ENCODE measurements at regions not wholly inside any gene's neighbourhood (a gene's known extent, or its start where the extent isn't known, plus 50 kb on each side); places are given as distances from the start of the nearest gene placed in this dataset.

DNA sequence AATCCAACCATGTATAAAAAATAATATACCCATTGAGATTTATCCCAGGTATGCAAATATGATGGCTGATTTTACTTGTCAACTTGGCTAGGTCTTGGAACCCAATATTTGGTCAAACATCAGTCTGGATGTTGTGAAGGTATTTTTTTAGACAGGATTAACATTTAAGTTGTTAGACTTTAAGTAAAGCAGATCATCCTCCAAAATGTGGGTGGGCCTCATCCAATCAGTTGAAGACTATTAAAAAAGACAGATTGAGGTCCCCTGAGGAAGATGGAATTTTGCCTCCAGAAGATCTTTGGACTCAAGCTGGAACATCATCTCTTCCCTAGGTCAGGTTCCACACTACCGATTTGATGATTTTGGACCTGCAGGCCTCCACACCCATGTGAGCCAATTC lies 271.2 kb downstream of the TMEM121 start (continued):
- TF ChIP-seq, protein P1, sequence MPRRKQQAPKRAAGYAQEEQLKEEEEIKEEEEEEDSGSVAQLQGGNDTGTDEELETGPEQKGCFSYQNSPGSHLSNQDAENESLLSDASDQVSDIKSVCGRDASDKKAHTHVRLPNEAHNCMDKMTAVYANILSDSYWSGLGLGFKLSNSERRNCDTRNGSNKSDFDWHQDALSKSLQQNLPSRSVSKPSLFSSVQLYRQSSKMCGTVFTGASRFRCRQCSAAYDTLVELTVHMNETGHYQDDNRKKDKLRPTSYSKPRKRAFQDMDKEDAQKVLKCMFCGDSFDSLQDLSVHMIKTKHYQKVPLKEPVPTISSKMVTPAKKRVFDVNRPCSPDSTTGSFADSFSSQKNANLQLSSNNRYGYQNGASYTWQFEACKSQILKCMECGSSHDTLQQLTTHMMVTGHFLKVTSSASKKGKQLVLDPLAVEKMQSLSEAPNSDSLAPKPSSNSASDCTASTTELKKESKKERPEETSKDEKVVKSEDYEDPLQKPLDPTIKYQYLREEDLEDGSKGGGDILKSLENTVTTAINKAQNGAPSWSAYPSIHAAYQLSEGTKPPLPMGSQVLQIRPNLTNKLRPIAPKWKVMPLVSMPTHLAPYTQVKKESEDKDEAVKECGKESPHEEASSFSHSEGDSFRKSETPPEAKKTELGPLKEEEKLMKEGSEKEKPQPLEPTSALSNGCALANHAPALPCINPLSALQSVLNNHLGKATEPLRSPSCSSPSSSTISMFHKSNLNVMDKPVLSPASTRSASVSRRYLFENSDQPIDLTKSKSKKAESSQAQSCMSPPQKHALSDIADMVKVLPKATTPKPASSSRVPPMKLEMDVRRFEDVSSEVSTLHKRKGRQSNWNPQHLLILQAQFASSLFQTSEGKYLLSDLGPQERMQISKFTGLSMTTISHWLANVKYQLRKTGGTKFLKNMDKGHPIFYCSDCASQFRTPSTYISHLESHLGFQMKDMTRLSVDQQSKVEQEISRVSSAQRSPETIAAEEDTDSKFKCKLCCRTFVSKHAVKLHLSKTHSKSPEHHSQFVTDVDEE (CRISPR knock-in tag; IDR thresholded peaks at IDR 0.05): no peak
- TF ChIP-seq, protein P2, sequence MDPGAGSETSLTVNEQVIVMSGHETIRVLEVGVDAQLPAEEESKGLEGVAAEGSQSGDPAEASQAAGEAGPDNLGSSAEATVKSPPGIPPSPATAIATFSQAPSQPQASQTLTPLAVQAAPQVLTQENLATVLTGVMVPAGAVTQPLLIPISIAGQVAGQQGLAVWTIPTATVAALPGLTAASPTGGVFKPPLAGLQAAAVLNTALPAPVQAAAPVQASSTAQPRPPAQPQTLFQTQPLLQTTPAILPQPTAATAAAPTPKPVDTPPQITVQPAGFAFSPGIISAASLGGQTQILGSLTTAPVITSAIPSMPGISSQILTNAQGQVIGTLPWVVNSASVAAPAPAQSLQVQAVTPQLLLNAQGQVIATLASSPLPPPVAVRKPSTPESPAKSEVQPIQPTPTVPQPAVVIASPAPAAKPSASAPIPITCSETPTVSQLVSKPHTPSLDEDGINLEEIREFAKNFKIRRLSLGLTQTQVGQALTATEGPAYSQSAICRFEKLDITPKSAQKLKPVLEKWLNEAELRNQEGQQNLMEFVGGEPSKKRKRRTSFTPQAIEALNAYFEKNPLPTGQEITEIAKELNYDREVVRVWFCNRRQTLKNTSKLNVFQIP (CRISPR knock-in tag; IDR thresholded peaks at IDR 0.05; ENCODE audit: borderline replicate concordance, low read depth): no peak
- TF ChIP-seq GLIS3 (CRISPR knock-in tag; IDR thresholded peaks at IDR 0.05) (no peak), OSR1 (CRISPR knock-in tag; IDR thresholded peaks at IDR 0.05) (no peak), ZNF70 (CRISPR knock-in tag; IDR thresholded peaks at IDR 0.05) (no peak), ISL1 (CRISPR knock-in tag; IDR thresholded peaks at IDR 0.05) (no peak)

DNA sequence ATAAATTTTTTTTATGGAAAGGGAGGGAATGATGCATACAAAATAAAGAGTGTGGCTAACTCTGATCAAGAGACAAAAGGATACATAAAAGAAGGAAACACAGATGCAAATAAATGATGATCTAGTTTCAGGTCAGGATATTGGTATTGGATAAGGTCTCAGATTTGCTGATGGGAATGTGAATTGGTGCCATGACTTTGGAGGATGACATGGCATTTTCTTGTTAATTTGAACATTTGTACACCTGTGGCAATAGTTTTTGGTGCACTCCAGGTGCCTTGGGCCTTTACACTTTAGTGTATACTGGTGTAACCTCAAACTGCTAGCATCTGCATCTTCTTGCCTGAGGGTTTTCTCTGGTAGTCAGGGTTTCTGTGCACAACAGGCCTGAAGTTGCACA lies 279.3 kb downstream of the TMEM121 start:
- no peak for ATAC-seq
- TF ChIP-seq, protein P3, sequence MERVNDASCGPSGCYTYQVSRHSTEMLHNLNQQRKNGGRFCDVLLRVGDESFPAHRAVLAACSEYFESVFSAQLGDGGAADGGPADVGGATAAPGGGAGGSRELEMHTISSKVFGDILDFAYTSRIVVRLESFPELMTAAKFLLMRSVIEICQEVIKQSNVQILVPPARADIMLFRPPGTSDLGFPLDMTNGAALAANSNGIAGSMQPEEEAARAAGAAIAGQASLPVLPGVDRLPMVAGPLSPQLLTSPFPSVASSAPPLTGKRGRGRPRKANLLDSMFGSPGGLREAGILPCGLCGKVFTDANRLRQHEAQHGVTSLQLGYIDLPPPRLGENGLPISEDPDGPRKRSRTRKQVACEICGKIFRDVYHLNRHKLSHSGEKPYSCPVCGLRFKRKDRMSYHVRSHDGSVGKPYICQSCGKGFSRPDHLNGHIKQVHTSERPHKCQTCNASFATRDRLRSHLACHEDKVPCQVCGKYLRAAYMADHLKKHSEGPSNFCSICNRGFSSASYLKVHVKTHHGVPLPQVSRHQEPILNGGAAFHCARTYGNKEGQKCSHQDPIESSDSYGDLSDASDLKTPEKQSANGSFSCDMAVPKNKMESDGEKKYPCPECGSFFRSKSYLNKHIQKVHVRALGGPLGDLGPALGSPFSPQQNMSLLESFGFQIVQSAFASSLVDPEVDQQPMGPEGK (CRISPR knock-in tag; IDR thresholded peaks at IDR 0.05; ENCODE audit: borderline replicate concordance): no peak
- no peak for TF ChIP-seq ISL1 (CRISPR knock-in tag; IDR thresholded peaks at IDR 0.05)
- no peak for TF ChIP-seq CSDC2 (CRISPR knock-in tag; IDR thresholded peaks at IDR 0.05)
- TF ChIP-seq, protein P1 (CRISPR knock-in tag; IDR thresholded peaks at IDR 0.05): no peak
- no peak for TF ChIP-seq ESRRG (CRISPR knock-in tag; IDR thresholded peaks at IDR 0.05)
- no peak for TF ChIP-seq ZNF565 (CRISPR knock-in tag; conservative IDR thresholded peaks at IDR 0.05; ENCODE audit: low read depth)
- TF ChIP-seq, protein P4, sequence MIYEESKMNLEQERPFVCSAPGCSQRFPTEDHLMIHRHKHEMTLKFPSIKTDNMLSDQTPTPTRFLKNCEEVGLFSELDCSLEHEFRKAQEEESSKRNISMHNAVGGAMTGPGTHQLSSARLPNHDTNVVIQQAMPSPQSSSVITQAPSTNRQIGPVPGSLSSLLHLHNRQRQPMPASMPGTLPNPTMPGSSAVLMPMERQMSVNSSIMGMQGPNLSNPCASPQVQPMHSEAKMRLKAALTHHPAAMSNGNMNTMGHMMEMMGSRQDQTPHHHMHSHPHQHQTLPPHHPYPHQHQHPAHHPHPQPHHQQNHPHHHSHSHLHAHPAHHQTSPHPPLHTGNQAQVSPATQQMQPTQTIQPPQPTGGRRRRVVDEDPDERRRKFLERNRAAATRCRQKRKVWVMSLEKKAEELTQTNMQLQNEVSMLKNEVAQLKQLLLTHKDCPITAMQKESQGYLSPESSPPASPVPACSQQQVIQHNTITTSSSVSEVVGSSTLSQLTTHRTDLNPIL (CRISPR knock-in tag; IDR thresholded peaks at IDR 0.05; ENCODE audit: low read depth): no peak
- TF ChIP-seq ARNTL (CRISPR knock-in tag; IDR thresholded peaks at IDR 0.05; ENCODE audit: borderline replicate concordance, low read depth): no peak
- no peak for TF ChIP-seq PPARA (CRISPR knock-in tag; IDR thresholded peaks at IDR 0.05; ENCODE audit: borderline replicate concordance)
- TF ChIP-seq ZFP3 (CRISPR knock-in tag; IDR thresholded peaks at IDR 0.05): no peak
- TF ChIP-seq BACH2 (CRISPR knock-in tag; IDR thresholded peaks at IDR 0.05; ENCODE audit: borderline replicate concordance): no peak
- no peak for TF ChIP-seq ZC3H10 (CRISPR knock-in tag; IDR thresholded peaks at IDR 0.05)
- TF ChIP-seq, protein P2 (CRISPR knock-in tag; IDR thresholded peaks at IDR 0.05; ENCODE audit: borderline replicate concordance, low read depth): no peak
- no peak for TF ChIP-seq RARB (CRISPR knock-in tag; IDR thresholded peaks at IDR 0.05)
- TF ChIP-seq ZNF70 (CRISPR knock-in tag; IDR thresholded peaks at IDR 0.05): no peak

DNA sequence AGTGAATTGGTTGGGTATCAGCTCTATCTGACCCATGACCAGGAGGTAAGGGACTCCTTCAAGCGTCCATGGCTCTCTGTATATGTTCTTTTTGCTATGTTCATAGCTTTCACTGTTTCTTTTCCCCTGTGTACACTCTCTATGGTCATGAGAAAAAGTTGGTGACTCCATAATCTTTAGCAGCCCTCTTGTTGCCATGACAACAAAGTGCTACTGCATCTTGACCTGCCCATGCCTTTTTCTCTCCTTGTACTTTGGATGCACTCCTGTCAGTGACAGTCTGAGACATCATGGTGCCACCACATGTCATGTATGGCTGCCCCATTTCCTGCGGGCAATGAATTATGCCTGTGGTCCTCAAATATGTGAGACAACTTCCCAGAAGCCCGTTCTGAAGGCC lies 280.2 kb downstream of the TMEM121 start:
- no peak for ATAC-seq
- no peak for TF ChIP-seq ZNF565 (CRISPR knock-in tag; conservative IDR thresholded peaks at IDR 0.05; ENCODE audit: low read depth)
- TF ChIP-seq TCF4 (CRISPR knock-in tag; IDR thresholded peaks at IDR 0.05; ENCODE audit: borderline replicate concordance): no peak
- no peak for TF ChIP-seq ARNTL (CRISPR knock-in tag; IDR thresholded peaks at IDR 0.05; ENCODE audit: borderline replicate concordance, low read depth)
